Prostate gland (tissue), 2 donors: ENCODE measurements at regions not wholly inside any gene's neighbourhood (a gene's known extent, or its start where the extent isn't known, plus 50 kb on each side); places are given as distances from the start of the nearest gene placed in this dataset.
A peak's percentile ranks its signal among the peaks of the same experiment; 100 is the strongest.

Source experiments
- DNase-seq: peaks from one replicate; pipeline ENCODE4 v3.0.0-alpha.2; 2019; ENCODE audit warnings: low spot score
- H3K27ac ChIP-seq, 2 donors: fragments of 200-600 bp; sonication (generic); 2 replicates each; pipeline ENCODE4 v1.5.1; 2017 to 2019
- H3K27me3 ChIP-seq: fragments of 200-600 bp; sonication (generic); replicated peaks from 2 replicates; pipeline ENCODE4 v1.5.1; 2019; ENCODE audit not compliant: insufficient read depth
- H3K36me3 ChIP-seq, 2 donors: fragments of 200-600 bp; sonication (generic); 1 replicate in 1 of 2; 2 replicates in 1 of 2; pipeline versions ENCODE4 v1.5.1 to v1.8.1; 2017 to 2019
- H3K4me1 ChIP-seq: fragments of 200-600 bp; sonication (generic); replicated peaks from 2 replicates; pipeline ENCODE4 v1.5.1; 2019
- H3K4me3 ChIP-seq, 2 donors: fragments of 200-600 bp; sonication (generic); 2 replicates each; pipeline ENCODE4 v1.5.1; 2017 to 2019
- H3K9me3 ChIP-seq: fragments of 200-600 bp; sonication (generic); 2 replicates; pipeline ENCODE4 v1.5.1; 2017
- CTCF ChIP-seq, 4 experiments: fragments of 200-600 bp in 2 of 4; fragments of 450-650 bp in 2 of 4; sonication (generic) in 2 of 4; IDR thresholded peaks; 1 replicate in 3 of 4; 2 replicates in 1 of 4; pipeline ENCODE4 v1.5.1; 2016 to 2019; ENCODE audit warnings: antibody characterized with exemption in 4 of 4, mild to moderate bottlenecking in 2 of 4, moderate library complexity in 2 of 4
- POLR2A ChIP-seq: fragments of 450-650 bp; IDR thresholded peaks from one replicate; pipeline ENCODE4 v1.6.1; 2016; ENCODE audit warnings: antibody characterized with exemption, mild to moderate bottlenecking
- POLR2AphosphoS5 ChIP-seq: sonication (generic); formaldehyde crosslinking; IDR thresholded peaks from one replicate; pipeline ENCODE4 v1.6.1; 2017; ENCODE audit warnings: antibody characterized with exemption
- WGBS: methylation state at CpG from one replicate; pipeline ENCODE4 v1.1.5; 2018; 5-methylcytosine and 5-hydroxymethylcytosine counted together
- intact Hi-C: fragments of 100-400 bp; cut with DNase I; formaldehyde crosslinking; loops from one replicate; pipeline ENCODE4 v1.14.2; 2022

GRCh38 chr2:67544286-67544685 is 147.2 kb downstream of the ETAA1 start:
- no peak for DNase-seq
- Histone ChIP-seq H3K9me3 (no peaks in the 10 kb centered on the region), H3K36me3 (no peaks in the 10 kb centered on the region), H3K4me3 (no peak overlapping the region), H3K27me3 (peaks cover 1% of the 10 kb centered on the region), H3K4me1 (no peaks in the 10 kb centered on the region), H3K27ac (no peak overlapping the region)
- intact Hi-C loops: no loop called here
- no peak for TF ChIP-seq POLR2AphosphoS5
- TF ChIP-seq POLR2A: no peak
- WGBS: 92% methylated on average over 2 of the region's 2 CpGs

- H3K27me3 ChIP-seq: peaks cover 1% of the 10 kb centered on the region
- 54% methylated on average over 5 of the region's 5 CpGs for WGBS
- H3K4me3 ChIP-seq: no peak overlapping the region
- intact Hi-C loops: no loop called here
- TF ChIP-seq CTCF (IDR thresholded peaks at IDR 0.05) (no peak), POLR2AphosphoS5 (no peak), POLR2A (no peak)
- DNase-seq: no peak
- no peaks in the 10 kb centered on the region for H3K4me1 ChIP-seq
- H3K36me3 ChIP-seq: no peaks in the 10 kb centered on the region
- no peak overlapping the region for H3K27ac ChIP-seq
- H3K9me3 ChIP-seq: no peaks in the 10 kb centered on the region
These were observed 151.4 kb downstream of the ETAA1 start for GRCh38 chr2:67548317-67549201.

- intact Hi-C loops: no loop called here
These were observed 162.0 kb downstream of the ETAA1 start for GRCh38 chr2:67559156-67559555.

DNA sequence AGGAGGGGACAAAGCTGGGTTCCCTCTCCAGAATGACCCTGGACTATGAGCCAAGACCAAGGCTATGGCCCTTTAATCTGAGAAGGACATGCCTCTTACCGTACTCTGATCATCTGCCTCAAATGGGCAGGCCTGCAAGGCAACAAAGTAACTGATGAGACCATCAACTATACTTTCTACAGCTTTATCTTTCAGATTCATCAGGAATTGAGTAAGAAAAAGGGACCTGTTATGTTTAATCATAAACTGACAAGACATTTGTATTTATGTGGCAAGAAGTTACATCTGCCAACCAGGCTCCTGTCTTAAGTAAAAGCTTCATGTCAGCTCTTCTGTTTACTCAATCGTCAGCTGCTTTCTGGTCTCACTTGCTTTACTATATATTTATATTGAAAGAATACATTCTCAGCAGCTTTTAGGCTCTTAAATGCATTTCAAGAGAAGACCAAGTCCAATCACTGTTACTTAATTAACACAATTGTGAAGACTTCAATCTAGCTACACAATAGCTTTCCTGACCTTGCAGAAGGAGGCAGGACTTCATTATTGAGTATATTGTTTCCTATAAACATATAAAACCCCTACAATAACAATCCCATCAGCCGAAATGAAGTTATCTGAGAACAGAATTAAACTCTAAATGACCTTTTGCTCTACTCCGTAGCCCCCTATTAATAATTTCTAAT is 163.8 kb downstream of the ETAA1 start:
- H3K4me1 ChIP-seq: peaks cover 4% of the 10 kb centered on the region
- peak overlapping the region in 1 of 2 donors; percentile 6 for H3K27ac ChIP-seq
- no peaks in the 10 kb centered on the region for H3K27me3 ChIP-seq
- intact Hi-C loops: no loop called here
- TF ChIP-seq POLR2A (no peak), CTCF (IDR thresholded peaks at IDR 0.05) (no peak), POLR2AphosphoS5 (no peak)
- DNase-seq: no peak
- H3K4me3 ChIP-seq: no peak overlapping the region
- no peaks in the 10 kb centered on the region for H3K36me3 ChIP-seq
- H3K9me3 ChIP-seq: no peaks in the 10 kb centered on the region
- 40% methylated on average over 4 of the region's 4 CpGs for WGBS

More at GRCh38 chr2:67559156-67559555, 162.0 kb downstream of the ETAA1 start:
- 92% methylated on average over 3 of the region's 3 CpGs for WGBS
- no peak for DNase-seq
- Histone ChIP-seq H3K36me3 (no peaks in the 10 kb centered on the region), H3K4me3 (no peak overlapping the region), H3K4me1 (peaks cover 4% of the 10 kb centered on the region), H3K27ac (no peak overlapping the region), H3K27me3 (no peaks in the 10 kb centered on the region), H3K9me3 (no peaks in the 10 kb centered on the region)
- no peak for TF ChIP-seq CTCF (IDR thresholded peaks at IDR 0.05)
- TF ChIP-seq POLR2A: no peak
- TF ChIP-seq POLR2AphosphoS5: no peak

- DNase-seq: peak; percentile 78
- H3K27ac ChIP-seq: peak overlapping the region in 1 of 2 donors; percentile 49
These were observed 164.4 kb downstream of the ETAA1 start for GRCh38 chr2:67561457-67561965.

More at GRCh38 chr2:67561457-67561965, 164.4 kb downstream of the ETAA1 start:
- WGBS: 21% methylated on average over 8 of the region's 8 CpGs
- no peak for TF ChIP-seq POLR2A
- TF ChIP-seq POLR2AphosphoS5: peak; percentile 92
- no peak for TF ChIP-seq CTCF (IDR thresholded peaks at IDR 0.05)
- peaks cover 4% of the 10 kb centered on the region for H3K4me1 ChIP-seq
- no peaks in the 10 kb centered on the region for H3K9me3 ChIP-seq
- no peaks in the 10 kb centered on the region for H3K27me3 ChIP-seq
- intact Hi-C loops: no loop called here
- H3K36me3 ChIP-seq: no peaks in the 10 kb centered on the region
- no peak overlapping the region for H3K4me3 ChIP-seq
